SK-N-SH (cell line): ENCODE measurements at regions not wholly inside any gene's neighbourhood (a gene's known extent, or its start where the extent isn't known, plus 50 kb on each side); places are given as distances from the start of the nearest gene placed in this dataset.

Experiments
- CTCF ChIA-PET: fragments of 300-600, 350-600 bp; formaldehyde crosslinking; extraction: SDS; loops from one replicate; lab custom pipeline; 2021; lab: Yijun Ruan, JAX
- POLR2A ChIA-PET: fragments of 350-600 bp; sonication (Branson Sonifier 250); formaldehyde crosslinking; extraction: SDS; loops from one replicate; lab custom pipeline; 2020; ENCODE audit warnings: antibody characterized with exemption, inconsistent platforms; lab: Yijun Ruan, JAX
- DNase-seq: peaks from one replicate; pipeline ENCODE4 v3.0.0; 2012
- H2AFZ ChIP-seq: fragments of 200-600 bp; sonication (generic); 2 replicates; pipeline ENCODE4 v1.8.1; 2016; ENCODE audit warnings: antibody characterized with exemption, mild to moderate bottlenecking, low read depth
- H3F3A ChIP-seq: fragments of 200-600 bp; sonication (generic); replicated peaks from 2 replicates; pipeline ENCODE3; 2016; ENCODE audit warnings: antibody characterized with exemption, mild to moderate bottlenecking; ENCODE audit not compliant: insufficient read depth
- H3K27ac ChIP-seq, 2 experiments: fragments of 200-500 bp in 1 of 2; fragments of 200-600 bp in 1 of 2; sonication (Bioruptor generic) in 1 of 2; sonication (generic), shearing (Covaris generic) in 1 of 2; 2 replicates each; pipeline versions ENCODE4 v1.5.1 to v1.6.1; 2014 to 2016; ENCODE audit warnings: low read depth in 2 of 2, inconsistent platforms in 1 of 2, low read length in 1 of 2, mild to moderate bottlenecking in 1 of 2, mixed read lengths in 1 of 2
- H3K27me3 ChIP-seq: fragments of 200-600 bp; sonication (generic), shearing (Covaris generic); 2 replicates; pipeline ENCODE4 v1.6.1; 2016; ENCODE audit warnings: mixed run types; ENCODE audit not compliant: insufficient read depth
- H3K36me3 ChIP-seq, 2 experiments: fragments of 200-500 bp in 1 of 2; fragments of 200-600 bp in 1 of 2; sonication (Bioruptor generic) in 1 of 2; sonication (generic) in 1 of 2; replicated peaks in 1 of 2; 2 replicates each; pipeline versions ENCODE3 to v1.5.1; 2014 to 2016; ENCODE audit warnings: low read length in 1 of 2, mild to moderate bottlenecking in 1 of 2; ENCODE audit not compliant: insufficient read depth in 2 of 2, control insufficient read depth in 1 of 2
- H3K4me1 ChIP-seq, 2 experiments: fragments of 200-500 bp in 1 of 2; fragments of 200-600 bp in 1 of 2; sonication (Bioruptor generic) in 1 of 2; sonication (generic), shearing (Covaris generic) in 1 of 2; 2 replicates each; pipeline versions ENCODE4 v1.5.1 to v1.6.1; 2014 to 2016; ENCODE audit warnings: low read depth in 1 of 2, low read length in 1 of 2, mixed run types in 1 of 2; ENCODE audit not compliant: insufficient read depth in 2 of 2, control insufficient read depth in 1 of 2
- H3K4me2 ChIP-seq: fragments of 200-600 bp; sonication (generic), shearing (Covaris generic); 2 replicates; pipeline ENCODE4 v1.6.1; 2017; ENCODE audit warnings: mixed run types
- H3K4me3 ChIP-seq, 2 experiments: fragments of 200-500 bp in 1 of 2; fragments of 200-600 bp in 1 of 2; sonication (Bioruptor generic) in 1 of 2; sonication (generic), shearing (Covaris generic) in 1 of 2; 2 replicates each; pipeline versions ENCODE4 v1.5.1 to v1.8.1; 2014 to 2016; ENCODE audit warnings: low read depth in 2 of 2, inconsistent platforms in 1 of 2, low read length in 1 of 2, mild to moderate bottlenecking in 1 of 2, mixed read lengths in 1 of 2, moderate library complexity in 1 of 2
- H3K79me2 ChIP-seq: fragments of 200-600 bp; sonication (generic); 2 replicates; pipeline ENCODE4 v1.8.1; 2017; ENCODE audit warnings: mild to moderate bottlenecking; ENCODE audit not compliant: insufficient read depth
- H3K9ac ChIP-seq: fragments of 200-600 bp; sonication (generic); 2 replicates; pipeline ENCODE4 v1.6.1; 2017; ENCODE audit warnings: mixed run types
- H3K9me2 ChIP-seq: fragments of 200-600 bp; sonication (generic); 2 replicates; pipeline ENCODE4 v1.6.1; 2017; ENCODE audit warnings: mixed run types
- H3K9me3 ChIP-seq: fragments of 200-600 bp; sonication (generic); 2 replicates; pipeline ENCODE4 v1.6.1; 2017; ENCODE audit warnings: mixed run types, mild to moderate bottlenecking, moderate library complexity
- H4K20me1 ChIP-seq: fragments of 200-600 bp; sonication (generic); 2 replicates; pipeline ENCODE4 v1.6.1; 2017; ENCODE audit warnings: mild to moderate bottlenecking, mixed run types; ENCODE audit not compliant: insufficient read depth
- CHD2 ChIP-seq: fragments of 150-350 bp; IDR thresholded peaks from 2 replicates; pipeline ENCODE4 v1.6.1; 2018; ENCODE audit warnings: low read length; ENCODE audit not compliant: partially characterized antibody
- CTCF ChIP-seq: fragments of 200-600 bp; sonication (generic); IDR thresholded peaks from 2 replicates; pipeline ENCODE4 v1.6.1; 2017; ENCODE audit warnings: antibody characterized with exemption, mild to moderate bottlenecking, moderate library complexity
- ELF1 ChIP-seq: IDR thresholded peaks from 2 replicates; pipeline ENCODE4 v1.4.0; 2012
- EZH2phosphoT487 ChIP-seq: fragments of 200-600 bp; sonication (generic); IDR thresholded peaks from 2 replicates; pipeline ENCODE4 v1.6.1; 2017; ENCODE audit warnings: low read depth, mixed run types, mild to moderate bottlenecking, antibody characterized with exemption, moderate library complexity, borderline replicate concordance
- FOXJ3 ChIP-seq: sonication (generic); formaldehyde crosslinking; IDR thresholded peaks from 2 replicates; pipeline ENCODE4 v1.5.1; 2020; ENCODE audit warnings: mild to moderate bottlenecking, missing genetic modification reagents
- GABPA ChIP-seq: IDR thresholded peaks from 2 replicates; pipeline ENCODE4 v1.4.0; 2012; ENCODE audit warnings: low read depth, mild to moderate bottlenecking
- JUND ChIP-seq: IDR thresholded peaks from 2 replicates; pipeline ENCODE4 v1.4.0; 2012
- MEF2A ChIP-seq: IDR thresholded peaks from 2 replicates; pipeline ENCODE4 v1.4.0; 2012; ENCODE audit warnings: low read depth, borderline replicate concordance
- NFIC ChIP-seq: IDR thresholded peaks from 2 replicates; pipeline ENCODE4 v1.4.0; 2012; ENCODE audit warnings: borderline replicate concordance
- NRF1 ChIP-seq: IDR thresholded peaks from 2 replicates; pipeline ENCODE4 v1.6.1; 2012; ENCODE audit warnings: low read depth, mild to moderate bottlenecking, low read length
- RAD21 ChIP-seq: IDR thresholded peaks from 2 replicates; pipeline ENCODE4 v1.6.1; 2012; ENCODE audit warnings: mild to moderate bottlenecking, low read length
- SIN3A ChIP-seq: IDR thresholded peaks from 2 replicates; pipeline ENCODE4 v1.6.1; 2012; ENCODE audit warnings: low read depth, mild to moderate bottlenecking, low read length, moderate library complexity, borderline replicate concordance
- TCF12 ChIP-seq: IDR thresholded peaks from 2 replicates; pipeline ENCODE4 v1.4.0; 2012
- TEAD4 ChIP-seq: IDR thresholded peaks from 2 replicates; pipeline ENCODE4 v1.4.0; 2012; ENCODE audit warnings: mild to moderate bottlenecking, borderline replicate concordance; ENCODE audit not compliant: insufficient read depth
- USF2 ChIP-seq: fragments of 150-350 bp; IDR thresholded peaks from 2 replicates; pipeline ENCODE4 v1.6.1; 2017; ENCODE audit warnings: antibody characterized with exemption, low read length, low read depth, borderline replicate concordance
- WGBS: methylation state at CpG from one replicate; pipeline ENCODE4 v1.1.6; 2017; ENCODE audit warnings: low lambda C conversion rate; 5-methylcytosine and 5-hydroxymethylcytosine counted together
- TF ChIP-seq, protein P1 (sequence below): IDR thresholded peaks from 2 replicates; pipeline ENCODE4 v1.4.0; 2012; ENCODE audit warnings: low read depth, borderline replicate concordance
- TF ChIP-seq, protein P2 (sequence below): IDR thresholded peaks from 2 replicates; pipeline ENCODE4 v1.4.0; 2012; ENCODE audit warnings: low read depth, borderline replicate concordance
- TF ChIP-seq, protein P3 (sequence below): IDR thresholded peaks from 2 replicates; pipeline ENCODE4 v1.4.0; 2012; ENCODE audit warnings: low read depth

- Histone ChIP-seq H3K27me3 (no peaks in the 10 kb centered on the region), H3K4me2 (no peak overlapping the region), H3K9me2 (no peaks in the 10 kb centered on the region), H3K79me2 (no peaks in the 10 kb centered on the region), H3K9me3 (no peaks in the 10 kb centered on the region), H3K4me1 (no peaks in the 10 kb centered on the region), H3K4me3 (no peak overlapping the region), H3K27ac (no peak overlapping the region), H3K36me3 (no peaks in the 10 kb centered on the region), H3K9ac (no peak overlapping the region), H2AFZ (no peak overlapping the region), H3F3A (no peaks in the 10 kb centered on the region), H4K20me1 (no peaks in the 10 kb centered on the region)
- ChIA-PET CTCF (interaction anchor here (1.2 kb wide), 1 partner anchor 329 kb away, joined by 3 read pairs; no protein-coding TSS in a partner anchor), POLR2A (no interaction called here)
- no peak for TF ChIP-seq TCF12
- TF ChIP-seq RAD21 = no peak
- DNase-seq = no peak
- 53% methylated on average over 3 of the region's 3 CpGs for WGBS
Observed at GRCh38 chr5:156272139-156272538, 54.8 kb upstream of the SGCD start.

- no peak for DNase-seq
- Histone ChIP-seq H3K9ac (no peak overlapping the region), H3K4me1 (no peaks in the 10 kb centered on the region), H3K27ac (no peak overlapping the region), H3F3A (no peaks in the 10 kb centered on the region), H3K9me3 (no peaks in the 10 kb centered on the region), H2AFZ (no peak overlapping the region), H3K79me2 (no peaks in the 10 kb centered on the region), H3K9me2 (no peaks in the 10 kb centered on the region), H3K4me3 (no peak overlapping the region), H4K20me1 (no peaks in the 10 kb centered on the region), H3K4me2 (no peak overlapping the region), H3K27me3 (no peaks in the 10 kb centered on the region), H3K36me3 (no peaks in the 10 kb centered on the region)
- CTCF ChIA-PET = no interaction called here
- TF ChIP-seq, protein P1, sequence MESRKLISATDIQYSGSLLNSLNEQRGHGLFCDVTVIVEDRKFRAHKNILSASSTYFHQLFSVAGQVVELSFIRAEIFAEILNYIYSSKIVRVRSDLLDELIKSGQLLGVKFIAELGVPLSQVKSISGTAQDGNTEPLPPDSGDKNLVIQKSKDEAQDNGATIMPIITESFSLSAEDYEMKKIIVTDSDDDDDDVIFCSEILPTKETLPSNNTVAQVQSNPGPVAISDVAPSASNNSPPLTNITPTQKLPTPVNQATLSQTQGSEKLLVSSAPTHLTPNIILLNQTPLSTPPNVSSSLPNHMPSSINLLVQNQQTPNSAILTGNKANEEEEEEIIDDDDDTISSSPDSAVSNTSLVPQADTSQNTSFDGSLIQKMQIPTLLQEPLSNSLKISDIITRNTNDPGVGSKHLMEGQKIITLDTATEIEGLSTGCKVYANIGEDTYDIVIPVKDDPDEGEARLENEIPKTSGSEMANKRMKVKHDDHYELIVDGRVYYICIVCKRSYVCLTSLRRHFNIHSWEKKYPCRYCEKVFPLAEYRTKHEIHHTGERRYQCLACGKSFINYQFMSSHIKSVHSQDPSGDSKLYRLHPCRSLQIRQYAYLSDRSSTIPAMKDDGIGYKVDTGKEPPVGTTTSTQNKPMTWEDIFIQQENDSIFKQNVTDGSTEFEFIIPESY = no peak
- POLR2A ChIA-PET = no interaction called here
- WGBS = 56% methylated on average over 3 of the region's 3 CpGs
Observed at GRCh38 chr5:156273325-156273724, 53.6 kb upstream of the SGCD start.

- no peaks in the 10 kb centered on the region for H3F3A ChIP-seq
- no peaks in the 10 kb centered on the region for H3K4me1 ChIP-seq
- no peaks in the 10 kb centered on the region for H3K9me2 ChIP-seq
- no peak overlapping the region for H3K9ac ChIP-seq
- no peaks in the 10 kb centered on the region for H3K9me3 ChIP-seq
- ChIA-PET CTCF (no interaction called here), POLR2A (no interaction called here)
- H3K27me3 ChIP-seq = no peaks in the 10 kb centered on the region
- H3K79me2 ChIP-seq = no peaks in the 10 kb centered on the region
- no peak overlapping the region for H3K4me2 ChIP-seq
- no peak overlapping the region for H2AFZ ChIP-seq
- no peaks in the 10 kb centered on the region for H3K36me3 ChIP-seq
- no peaks in the 10 kb centered on the region for H4K20me1 ChIP-seq
- no peak for DNase-seq
- no peak overlapping the region for H3K27ac ChIP-seq
- 23% methylated on average over 1 of the region's 1 CpG for WGBS
- H3K4me3 ChIP-seq = no peak overlapping the region
- TF ChIP-seq TEAD4 (no peak), NRF1 (no peak), NFIC (no peak), SIN3A (no peak), FOXJ3 (CRISPR knock-in tag) (no peak), MEF2A (no peak), GABPA (no peak), CHD2 (no peak), JUND (no peak), CTCF (no peak), EZH2phosphoT487 (no peak), USF2 (no peak), ELF1 (no peak)
- TF ChIP-seq, protein P2, sequence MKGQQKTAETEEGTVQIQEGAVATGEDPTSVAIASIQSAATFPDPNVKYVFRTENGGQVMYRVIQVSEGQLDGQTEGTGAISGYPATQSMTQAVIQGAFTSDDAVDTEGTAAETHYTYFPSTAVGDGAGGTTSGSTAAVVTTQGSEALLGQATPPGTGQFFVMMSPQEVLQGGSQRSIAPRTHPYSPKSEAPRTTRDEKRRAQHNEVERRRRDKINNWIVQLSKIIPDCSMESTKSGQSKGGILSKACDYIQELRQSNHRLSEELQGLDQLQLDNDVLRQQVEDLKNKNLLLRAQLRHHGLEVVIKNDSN = no peak
- TF ChIP-seq, protein P3, sequence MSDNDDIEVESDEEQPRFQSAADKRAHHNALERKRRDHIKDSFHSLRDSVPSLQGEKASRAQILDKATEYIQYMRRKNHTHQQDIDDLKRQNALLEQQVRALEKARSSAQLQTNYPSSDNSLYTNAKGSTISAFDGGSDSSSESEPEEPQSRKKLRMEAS = no peak
Observed at GRCh38 chr5:156274453-156274852, 52.5 kb upstream of the SGCD start.
